HepG2 (cell line): ENCODE measurements at regions not wholly inside any gene's neighbourhood (a gene's known extent, or its start where the extent isn't known, plus 50 kb on each side); places are given as distances from the start of the nearest gene placed in this dataset.

Source experiments
- ATAC-seq: fragments of 200-7000 bp; cut with Tn5 transposase; 3 replicates; pipeline ENCODE4 v1.9.1; 2020; ENCODE audit warnings: mild to moderate bottlenecking, moderate library complexity
- BruUV-seq: library from RNA; stranded (reverse); fragments of 400-500 nt; replicated peaks from 2 replicates; lab custom pipeline; 2021; lab: Mats Ljungman, UMichigan
- CTCF ChIA-PET: fragments of 300-600 bp; formaldehyde crosslinking; extraction: SDS; loops from one replicate; lab custom pipeline; 2021; ENCODE audit warnings: low total read pairs, inconsistent platforms, low intra/inter-chr PET ratio; lab: Yijun Ruan, JAX
- POLR2A ChIA-PET: fragments of 350-600 bp; sonication (Branson Sonifier 250); formaldehyde crosslinking; loops from one replicate; lab custom pipeline; 2020; ENCODE audit warnings: antibody characterized with exemption, inconsistent platforms; lab: Yijun Ruan, JAX
- DNase-seq: peaks from one replicate; pipeline ENCODE4 v3.0.0-alpha.2; 2015; ENCODE audit warnings: low spot score
- FAIRE-seq: peaks from 3 replicates; lab custom pipeline; 2011; peaks lifted over from hg19 to GRCh38; lab: Jason Lieb, UNC
- H2AFZ ChIP-seq: one replicate; pipeline ENCODE4 v1.6.1; 2011; ENCODE audit warnings: low read length, inconsistent platforms
- H3K27ac ChIP-seq: fragments of 300-600 bp; 3 replicates; pipeline ENCODE4 v1.8.0; 2011; ENCODE audit warnings: mixed run types, mild to moderate bottlenecking, mixed read lengths, low read length, inconsistent platforms; ENCODE audit not compliant: insufficient read depth; ENCODE audit errors: extremely low read length
- H3K27me3 ChIP-seq, 2 experiments: fragments of 200-600 bp in 1 of 2; 2 replicates in 1 of 2; 3 replicates in 1 of 2; pipeline versions ENCODE4 v1.6.0 to v1.8.0; 2011; ENCODE audit warnings: low read length in 2 of 2, mild to moderate bottlenecking in 2 of 2, moderate library complexity in 2 of 2, inconsistent platforms in 1 of 2; ENCODE audit not compliant: insufficient read depth in 2 of 2, control insufficient read depth in 1 of 2
- H3K36me3 ChIP-seq, 2 experiments: fragments of 200-600 bp in 1 of 2; replicated peaks in 1 of 2; 2 replicates in 1 of 2; 3 replicates in 1 of 2; pipeline versions ENCODE4 v1.5.1 to v1.8.0; 2011; ENCODE audit warnings: low read length in 2 of 2, inconsistent platforms in 1 of 2; ENCODE audit not compliant: insufficient read depth in 2 of 2, control insufficient read depth in 1 of 2
- H3K4me1 ChIP-seq: 2 replicates; pipeline ENCODE4 v1.5.1; 2012; ENCODE audit warnings: low read length, inconsistent platforms; ENCODE audit not compliant: insufficient read depth
- H3K4me2 ChIP-seq: 2 replicates; pipeline ENCODE4 v1.6.0; 2011; ENCODE audit warnings: low read depth, low read length, inconsistent platforms
- H3K4me3 ChIP-seq, 3 experiments: fragments of 200-600 bp in 1 of 3; sonication (generic), shearing (Covaris generic) in 1 of 3; replicated peaks in 1 of 3; 2 replicates each; pipeline ENCODE4 v1.5.1; 2011 to 2016; ENCODE audit warnings: low read length in 3 of 3, inconsistent platforms in 2 of 3, low read depth in 2 of 3, mild to moderate bottlenecking in 2 of 3, control low read depth in 1 of 3, mixed read lengths in 1 of 3; ENCODE audit not compliant: insufficient read depth in 1 of 3
- H3K79me2 ChIP-seq: one replicate; pipeline ENCODE4 v1.6.1; 2011; ENCODE audit warnings: low read length, inconsistent platforms; ENCODE audit not compliant: insufficient read depth
- H3K9ac ChIP-seq: 2 replicates; pipeline ENCODE4 v1.6.0; 2011; ENCODE audit warnings: mild to moderate bottlenecking, low read depth, low read length, inconsistent platforms; ENCODE audit not compliant: insufficient read depth
- H3K9me3 ChIP-seq: 2 replicates; pipeline ENCODE4 v1.5.1; 2012; ENCODE audit warnings: mild to moderate bottlenecking, low read length
- H4K20me1 ChIP-seq: 2 replicates; pipeline ENCODE4 v1.6.0; 2011; ENCODE audit warnings: inconsistent platforms, mild to moderate bottlenecking, low read length, moderate library complexity; ENCODE audit not compliant: insufficient read depth
- AGO1 ChIP-seq: fragments of 200-400 bp; formaldehyde crosslinking; IDR thresholded peaks from 2 replicates; pipeline ENCODE4 v1.6.1; 2017; ENCODE audit warnings: mild to moderate bottlenecking, low read depth, low read length, moderate library complexity; ENCODE audit not compliant: poor library complexity, severe bottlenecking
- CCAR2 ChIP-seq: fragments of 200-400 bp; formaldehyde crosslinking; optimal IDR thresholded peaks from 2 replicates; pipeline ENCODE3; 2018; ENCODE audit warnings: low read depth, mild to moderate bottlenecking, low read length, moderate library complexity
- CCDC6 ChIP-seq: sonication (generic); formaldehyde crosslinking; IDR thresholded peaks from 2 replicates; pipeline ENCODE4 v1.8.1; 2022; ENCODE audit warnings: mild to moderate bottlenecking, missing genetic modification reagents, moderate library complexity
- CENPX ChIP-seq: sonication (generic); formaldehyde crosslinking; IDR thresholded peaks from 2 replicates; pipeline ENCODE4 v1.9.0; 2021; ENCODE audit warnings: mild to moderate bottlenecking, missing genetic modification reagents, moderate library complexity
- ELF3 ChIP-seq: IDR thresholded peaks from 2 replicates; pipeline ENCODE4 v1.6.1; 2016; ENCODE audit warnings: missing genetic modification reagents, missing compliant biosample characterization
- FIP1L1 ChIP-seq: fragments of 200-400 bp; formaldehyde crosslinking; IDR thresholded peaks from 2 replicates; pipeline ENCODE4 v1.6.1; 2018; ENCODE audit warnings: low read depth, mild to moderate bottlenecking, low read length, moderate library complexity, borderline replicate concordance; ENCODE audit not compliant: insufficient read depth
- FLYWCH1 ChIP-seq: sonication (generic); formaldehyde crosslinking; IDR thresholded peaks from 2 replicates; pipeline ENCODE4 v1.8.1; 2023; ENCODE audit warnings: mild to moderate bottlenecking, missing genetic modification reagents
- FOSL2 ChIP-seq: sonication (generic); formaldehyde crosslinking; IDR thresholded peaks from 2 replicates; pipeline ENCODE4 v1.4.0; 2020; ENCODE audit warnings: missing genetic modification reagents
- FOXP1 ChIP-seq, 2 experiments: fragments of 450-650 bp in 1 of 2; IDR thresholded peaks; 2 replicates each; pipeline ENCODE4 v1.6.1; 2017 to 2018; ENCODE audit warnings: antibody characterized with exemption in 1 of 2
- MEIS1 ChIP-seq: sonication (generic); formaldehyde crosslinking; IDR thresholded peaks from 2 replicates; pipeline ENCODE4 v1.9.0; 2021; ENCODE audit warnings: mild to moderate bottlenecking, missing genetic modification reagents, moderate library complexity, borderline replicate concordance
- NR1H2 ChIP-seq: sonication (generic); formaldehyde crosslinking; IDR thresholded peaks from 2 replicates; pipeline ENCODE4 v1.8.1; 2022; ENCODE audit warnings: low read depth, missing genetic modification reagents, borderline replicate concordance
- RARA ChIP-seq: IDR thresholded peaks from 2 replicates; pipeline ENCODE4 v1.6.1; 2016; ENCODE audit warnings: missing genetic modification reagents, missing compliant biosample characterization
- TCF12 ChIP-seq, 2 experiments: fragments of 450-650 bp in 1 of 2; sonication (generic) in 1 of 2; formaldehyde crosslinking in 1 of 2; IDR thresholded peaks; 2 replicates each; pipeline versions ENCODE4 v1.6.1 to v1.8.0; 2017 to 2022; ENCODE audit warnings: antibody characterized with exemption in 1 of 2, mild to moderate bottlenecking in 1 of 2, missing genetic modification reagents in 1 of 2, moderate library complexity in 1 of 2
- TRIM24 ChIP-seq: sonication (generic); formaldehyde crosslinking; IDR thresholded peaks from 2 replicates; pipeline ENCODE4 v1.8.0; 2022; ENCODE audit warnings: mild to moderate bottlenecking, missing genetic modification reagents
- ZNF121 ChIP-seq: sonication (generic); formaldehyde crosslinking; IDR thresholded peaks from 2 replicates; pipeline ENCODE4 v1.5.0; 2020; ENCODE audit warnings: mild to moderate bottlenecking, missing genetic modification reagents
- ZNF232 ChIP-seq: sonication (generic); formaldehyde crosslinking; IDR thresholded peaks from 2 replicates; pipeline ENCODE4 v1.4.0; 2020; ENCODE audit warnings: missing genetic modification reagents, borderline replicate concordance
- ZNF557 ChIP-seq: sonication (generic); formaldehyde crosslinking; IDR thresholded peaks from 2 replicates; pipeline ENCODE4 v1.4.0; 2020; ENCODE audit warnings: missing genetic modification reagents
- ZNF709 ChIP-seq: sonication (generic); formaldehyde crosslinking; IDR thresholded peaks from 2 replicates; pipeline ENCODE4 v1.5.0; 2020; ENCODE audit warnings: mild to moderate bottlenecking, missing genetic modification reagents
- ZSCAN30 ChIP-seq: sonication (generic); formaldehyde crosslinking; IDR thresholded peaks from 2 replicates; pipeline ENCODE4 v1.5.0; 2020; ENCODE audit warnings: mild to moderate bottlenecking, missing genetic modification reagents
- WGBS: methylation state at CpG from one replicate; pipeline ENCODE4 v1.1.6; 2017; ENCODE audit warnings: low lambda C conversion rate; 5-methylcytosine and 5-hydroxymethylcytosine counted together
- in situ Hi-C: cut with HindIII; loops from 2 replicates; pipeline ENCODE4 v1.10.0; 2017; ENCODE audit warnings: low pct_unique_long_range_greater_than_20kb; ENCODE audit not compliant: extremely low pct_ligation_motif_present
- intact Hi-C: fragments of 100-400 bp; cut with micrococcal nuclease; formaldehyde crosslinking; loops from one replicate; pipeline ENCODE4 v1.10.0; 2022; ENCODE audit not compliant: unreplicated experiment
- TF ChIP-seq, protein P1 (sequence below): sonication (generic); formaldehyde crosslinking; IDR thresholded peaks from 2 replicates; pipeline ENCODE4 v1.5.1; 2020; ENCODE audit warnings: mild to moderate bottlenecking, moderate library complexity, missing genetic modification reagents

DNA sequence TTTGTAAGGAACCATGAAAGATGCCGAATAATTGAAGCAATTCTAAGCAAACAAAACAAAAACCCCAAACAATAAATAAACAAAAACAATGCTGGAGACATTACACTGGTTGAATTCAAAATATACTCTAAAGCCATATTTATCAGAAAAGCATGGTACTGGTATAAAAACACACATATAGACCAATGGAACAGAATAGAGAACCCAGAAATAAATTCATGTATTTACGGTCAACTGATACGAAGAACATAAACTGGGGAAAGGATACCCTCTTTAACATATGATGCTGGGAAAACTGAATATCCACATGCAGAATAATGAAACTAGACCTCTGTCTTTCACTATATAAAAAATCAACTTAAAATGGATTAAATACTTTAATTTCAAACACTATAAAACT lies 214.3 kb upstream of the PDZRN3 start:
- FAIRE-seq (no peak), ATAC-seq (no peak), DNase-seq (no peak)
- Histone ChIP-seq H3K79me2 (no peaks in the 10 kb centered on the region), H3K27ac (no peak overlapping the region), H3K4me2 (no peak overlapping the region), H3K36me3 (no peaks in the 10 kb centered on the region), H3K9me3 (peaks cover 18% of the 10 kb centered on the region), H3K27me3 (no peaks in the 10 kb centered on the region), H3K4me1 (no peaks in the 10 kb centered on the region), H2AFZ (no peak overlapping the region), H4K20me1 (no peaks in the 10 kb centered on the region), H3K4me3 (no peak overlapping the region), H3K9ac (no peak overlapping the region)
- BruUV-seq: no TSS peak
- intact Hi-C loops: no loop called here
- 41% methylated on average over 3 of the region's 3 CpGs for WGBS
- ChIA-PET CTCF (no interaction called here), POLR2A (no interaction called here)
- TF ChIP-seq ZNF232 (CRISPR knock-in tag) (no peak), AGO1 (no peak), FIP1L1 (no peak), ZSCAN30 (CRISPR knock-in tag) (no peak)
- in situ Hi-C loops: no loop called here

GRCh38 chr3:73835945-73836344 lies 211.2 kb upstream of the PDZRN3 start:
- no peaks in the 10 kb centered on the region for H3K79me2 ChIP-seq
- no peaks in the 10 kb centered on the region for H3K36me3 ChIP-seq
- FAIRE-seq (no peak), ATAC-seq (no peak), DNase-seq (no peak)
- ChIA-PET CTCF (no interaction called here), POLR2A (no interaction called here)
- BruUV-seq: no TSS peak
- no peak overlapping the region for H3K4me3 ChIP-seq
- no peaks in the 10 kb centered on the region for H4K20me1 ChIP-seq
- no peak overlapping the region for H3K27ac ChIP-seq
- H3K9me3 ChIP-seq: peaks cover 18% of the 10 kb centered on the region
- no peaks in the 10 kb centered on the region for H3K27me3 ChIP-seq
- H3K4me1 ChIP-seq: no peaks in the 10 kb centered on the region
- in situ Hi-C loops (no loop called here), intact Hi-C loops (no loop called here)
- H3K9ac ChIP-seq: no peak overlapping the region
- no peak overlapping the region for H3K4me2 ChIP-seq
- no peak overlapping the region for H2AFZ ChIP-seq
- TF ChIP-seq FLYWCH1 (CRISPR knock-in tag): no peak
- no peak for TF ChIP-seq ZNF121 (CRISPR knock-in tag)
- no peak for TF ChIP-seq TCF12 (IDR thresholded peaks at IDR 0.05)
- TF ChIP-seq TCF12 (CRISPR knock-in tag; IDR thresholded peaks at IDR 0.05): no peak
- no peak for TF ChIP-seq CCDC6
- TF ChIP-seq MEIS1: no peak
- TF ChIP-seq RARA (CRISPR knock-in tag): no peak
- no peak for TF ChIP-seq ZNF557
- TF ChIP-seq FOSL2 (CRISPR knock-in tag): no peak
- TF ChIP-seq NR1H2 (CRISPR knock-in tag): no peak
- TF ChIP-seq, protein P1, sequence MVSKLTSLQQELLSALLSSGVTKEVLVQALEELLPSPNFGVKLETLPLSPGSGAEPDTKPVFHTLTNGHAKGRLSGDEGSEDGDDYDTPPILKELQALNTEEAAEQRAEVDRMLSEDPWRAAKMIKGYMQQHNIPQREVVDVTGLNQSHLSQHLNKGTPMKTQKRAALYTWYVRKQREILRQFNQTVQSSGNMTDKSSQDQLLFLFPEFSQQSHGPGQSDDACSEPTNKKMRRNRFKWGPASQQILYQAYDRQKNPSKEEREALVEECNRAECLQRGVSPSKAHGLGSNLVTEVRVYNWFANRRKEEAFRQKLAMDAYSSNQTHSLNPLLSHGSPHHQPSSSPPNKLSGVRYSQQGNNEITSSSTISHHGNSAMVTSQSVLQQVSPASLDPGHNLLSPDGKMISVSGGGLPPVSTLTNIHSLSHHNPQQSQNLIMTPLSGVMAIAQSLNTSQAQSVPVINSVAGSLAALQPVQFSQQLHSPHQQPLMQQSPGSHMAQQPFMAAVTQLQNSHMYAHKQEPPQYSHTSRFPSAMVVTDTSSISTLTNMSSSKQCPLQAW: no peak
- no peak for TF ChIP-seq TRIM24
- TF ChIP-seq ZNF709: no peak
- no peak for TF ChIP-seq CCAR2
- no peak for TF ChIP-seq ELF3 (CRISPR knock-in tag)
- TF ChIP-seq CENPX: no peak
- no peak for TF ChIP-seq FOXP1 (IDR thresholded peaks at IDR 0.05)
- no peak for TF ChIP-seq FOXP1 (CRISPR knock-in tag; IDR thresholded peaks at IDR 0.05)
